ENCODE measurements at regions not wholly inside any gene's neighbourhood (a gene's known extent, or its start where the extent isn't known, plus 50 kb on each side); places are given as distances from the start of the nearest gene placed in this dataset.

DNA sequence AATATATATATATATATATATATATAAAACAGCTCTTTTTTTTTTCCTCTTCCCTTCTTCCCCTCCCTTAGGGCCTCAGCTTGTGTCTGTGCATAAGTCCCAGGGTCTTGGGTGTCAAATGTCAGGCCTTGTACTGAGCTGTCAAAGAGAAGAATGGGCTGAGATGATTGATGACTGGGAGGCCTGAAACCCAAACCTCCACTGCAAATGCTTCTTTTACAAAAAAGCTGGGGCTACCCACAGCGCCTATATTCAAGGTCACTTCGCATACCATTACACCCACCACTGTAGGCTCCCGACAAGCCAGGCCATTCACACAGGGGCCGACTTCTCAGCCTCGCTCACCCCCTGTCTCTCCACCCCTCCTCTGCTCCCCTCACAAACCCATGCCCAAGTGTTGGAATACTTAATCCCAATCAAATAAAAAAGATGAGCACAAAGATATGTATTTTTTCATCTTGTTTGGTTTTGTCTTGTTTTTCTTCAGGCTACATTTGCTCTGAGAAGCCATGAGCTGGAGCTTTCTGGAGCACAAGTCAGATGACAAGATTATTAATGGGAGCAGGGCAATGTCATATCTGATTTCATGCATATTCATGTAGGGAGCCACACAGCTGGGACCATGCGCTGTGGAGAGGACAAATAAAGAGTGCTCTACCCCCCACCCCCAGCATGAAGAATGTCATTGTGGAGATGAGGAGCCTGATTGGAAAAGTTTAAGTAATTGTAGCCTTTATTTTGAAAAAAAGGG is 614.4 kb upstream of the NR2F2 start:
- TF ChIP-seq, protein P1, sequence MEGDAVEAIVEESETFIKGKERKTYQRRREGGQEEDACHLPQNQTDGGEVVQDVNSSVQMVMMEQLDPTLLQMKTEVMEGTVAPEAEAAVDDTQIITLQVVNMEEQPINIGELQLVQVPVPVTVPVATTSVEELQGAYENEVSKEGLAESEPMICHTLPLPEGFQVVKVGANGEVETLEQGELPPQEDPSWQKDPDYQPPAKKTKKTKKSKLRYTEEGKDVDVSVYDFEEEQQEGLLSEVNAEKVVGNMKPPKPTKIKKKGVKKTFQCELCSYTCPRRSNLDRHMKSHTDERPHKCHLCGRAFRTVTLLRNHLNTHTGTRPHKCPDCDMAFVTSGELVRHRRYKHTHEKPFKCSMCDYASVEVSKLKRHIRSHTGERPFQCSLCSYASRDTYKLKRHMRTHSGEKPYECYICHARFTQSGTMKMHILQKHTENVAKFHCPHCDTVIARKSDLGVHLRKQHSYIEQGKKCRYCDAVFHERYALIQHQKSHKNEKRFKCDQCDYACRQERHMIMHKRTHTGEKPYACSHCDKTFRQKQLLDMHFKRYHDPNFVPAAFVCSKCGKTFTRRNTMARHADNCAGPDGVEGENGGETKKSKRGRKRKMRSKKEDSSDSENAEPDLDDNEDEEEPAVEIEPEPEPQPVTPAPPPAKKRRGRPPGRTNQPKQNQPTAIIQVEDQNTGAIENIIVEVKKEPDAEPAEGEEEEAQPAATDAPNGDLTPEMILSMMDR (optimal IDR thresholded peaks at IDR 0.05 in 1 of 3, IDR thresholded peaks at IDR 0.05 in 1 of 3, conservative IDR thresholded peaks at IDR 0.05 in 1 of 3; ENCODE audit: extremely low read depth in 1 of 3, insufficient read depth in 2 of 3, low read length in 3 of 3): no peak
- TF ChIP-seq EZH2 (IDR thresholded peaks at IDR 0.05; ENCODE audit: low read length): no peak

Data from keratinocyte (primary cell).